ENCODE measurements at regions not wholly inside any gene's neighbourhood (a gene's known extent, or its start where the extent isn't known, plus 50 kb on each side); places are given as distances from the start of the nearest gene placed in this dataset.

DNA sequence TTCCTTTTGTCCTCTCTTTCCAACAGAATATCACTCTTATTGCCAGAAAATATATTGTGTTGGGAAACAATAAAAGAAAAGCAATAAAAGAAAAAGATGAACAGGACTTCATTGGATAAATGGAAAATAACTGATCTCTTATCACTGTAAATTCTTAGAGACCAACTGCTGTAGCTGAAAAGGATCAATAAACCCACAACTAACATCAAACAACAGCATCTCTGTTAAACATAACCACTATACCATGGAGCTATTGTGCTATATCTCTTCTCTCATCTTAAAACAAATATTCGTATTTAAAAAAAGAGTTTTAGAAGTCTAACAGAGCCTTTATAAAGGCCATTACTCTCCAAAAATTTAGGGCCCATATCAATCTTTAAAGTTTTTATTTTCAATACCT lies 502.4 kb downstream of the TMEM232 start:
- H3K27me3 Mint-ChIP-seq, result no peaks in the 10 kb centered on the region
- POLR2A ChIA-PET (ENCODE audit: partially characterized antibody), result no interaction called here
- H3K36me3 Mint-ChIP-seq, result peaks cover 0 to 6% of the 10 kb centered on the region in 2 donors
- H3K9me3 Mint-ChIP-seq, result peaks cover 6 to 82% (median 44%) of the 10 kb centered on the region in 8 donors
- H3K27ac ChIP-seq (ENCODE audit: low read depth, low read length), result no peak overlapping the region
- no peak for DNase-seq
- CTCF ChIA-PET (ENCODE audit: partially characterized antibody), result no interaction called here
- H3K9me3 ChIP-seq (ENCODE audit: control insufficient read depth in 1 of 2, low read length in 2 of 2), result peaks cover 0 to 3% of the 10 kb centered on the region in 2 donors
- intact Hi-C loops (cut with micrococcal nuclease), result no loop called here
- H3K36me3 ChIP-seq (ENCODE audit: insufficient read depth, low read length), result no peaks in the 10 kb centered on the region
- no peaks in the 10 kb centered on the region for H3K27me3 ChIP-seq (ENCODE audit: insufficient read depth, low read length)
- no peak overlapping the region for H3K4me3 Mint-ChIP-seq
- no peak overlapping the region for H3K4me3 ChIP-seq (ENCODE audit: low read length in 2 of 2)
- no peak overlapping the region for H3K27ac Mint-ChIP-seq
- H3K4me1 Mint-ChIP-seq, result no peaks in the 10 kb centered on the region
- no peaks in the 10 kb centered on the region for H3K4me1 ChIP-seq (ENCODE audit: insufficient read depth, low read length)

DNA sequence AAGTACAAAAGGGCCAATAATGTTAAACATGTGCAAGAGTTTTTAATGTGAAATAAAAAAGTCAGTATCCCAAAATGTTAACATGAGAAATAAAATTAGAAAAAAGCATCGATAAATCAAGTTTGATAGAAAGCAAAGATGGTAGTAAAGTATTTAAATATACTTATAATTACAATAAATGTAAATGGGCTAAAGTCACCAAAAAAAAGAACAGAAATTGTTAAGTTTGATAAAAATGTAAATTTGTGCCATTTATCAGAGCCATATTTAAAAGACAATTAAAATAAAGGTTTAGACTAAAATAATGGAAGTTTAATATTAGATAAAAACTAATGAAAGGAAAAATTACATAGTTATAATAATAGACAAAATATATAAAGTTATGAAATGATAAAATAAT lies 500.5 kb downstream of the TMEM232 start:
- no peaks in the 10 kb centered on the region for H3K4me1 Mint-ChIP-seq
- H3K4me3 ChIP-seq (ENCODE audit: low read length in 2 of 2), result no peak overlapping the region
- DNase-seq, result no peak
- peaks cover 0 to under 1% of the 10 kb centered on the region in 2 donors for H3K36me3 Mint-ChIP-seq
- CTCF ChIA-PET (ENCODE audit: partially characterized antibody), result no interaction called here
- H3K9me3 ChIP-seq (ENCODE audit: control insufficient read depth in 1 of 2, low read length in 2 of 2), result peaks cover 0 to 3% of the 10 kb centered on the region in 2 donors
- POLR2A ChIA-PET (ENCODE audit: partially characterized antibody), result no interaction called here
- intact Hi-C loops (cut with micrococcal nuclease), result no loop called here
- no peak overlapping the region for H3K27ac ChIP-seq (ENCODE audit: low read depth, low read length)
- no peak overlapping the region for H3K27ac Mint-ChIP-seq
- no peak overlapping the region for H3K4me3 Mint-ChIP-seq
- H3K36me3 ChIP-seq (ENCODE audit: insufficient read depth, low read length), result no peaks in the 10 kb centered on the region
- H3K27me3 ChIP-seq (ENCODE audit: insufficient read depth, low read length), result no peaks in the 10 kb centered on the region
- H3K4me1 ChIP-seq (ENCODE audit: insufficient read depth, low read length), result no peaks in the 10 kb centered on the region
- no peaks in the 10 kb centered on the region for H3K27me3 Mint-ChIP-seq
- H3K9me3 Mint-ChIP-seq, result peaks cover 6 to 81% (median 47%) of the 10 kb centered on the region in 8 donors

DNA sequence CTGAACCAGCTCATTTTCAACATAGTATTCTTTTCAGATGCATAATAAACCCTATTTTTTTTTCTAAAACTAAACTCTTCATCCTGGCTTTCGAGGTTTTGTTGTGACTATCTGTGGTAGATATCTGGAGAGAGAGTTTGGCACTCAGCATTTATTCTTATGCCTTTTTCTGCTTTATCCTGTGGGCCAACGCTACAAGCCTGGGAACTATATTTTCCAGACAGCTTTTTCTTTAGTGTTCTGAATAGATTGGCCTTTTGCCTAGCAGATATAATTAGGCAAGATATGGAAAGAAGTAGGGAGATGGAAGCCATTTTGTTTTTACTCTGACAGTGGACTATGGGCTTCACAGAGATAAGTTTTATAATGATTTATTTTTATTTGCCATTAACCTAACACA lies 486.7 kb downstream of the TMEM232 start:
- Histone ChIP-seq H3K4me3 (ENCODE audit: low read length in 2 of 2) (no peak overlapping the region), H3K9me3 (ENCODE audit: control insufficient read depth in 1 of 2, low read length in 2 of 2) (no peaks in the 10 kb centered on the region), H3K36me3 (ENCODE audit: insufficient read depth, low read length) (no peaks in the 10 kb centered on the region), H3K27me3 (ENCODE audit: insufficient read depth, low read length) (no peaks in the 10 kb centered on the region), H3K27ac (ENCODE audit: low read depth, low read length) (no peak overlapping the region), H3K4me1 (ENCODE audit: insufficient read depth, low read length) (no peaks in the 10 kb centered on the region)
- DNase-seq, result no peak
- Mint-ChIP-seq H3K4me1 (no peaks in the 10 kb centered on the region), H3K27me3 (peaks cover 0 to 2% of the 10 kb centered on the region in 2 donors), H3K36me3 (no peaks in the 10 kb centered on the region), H3K27ac (no peak overlapping the region), H3K9me3 (peaks cover 0 to 2% (median 0%) of the 10 kb centered on the region in 8 donors), H3K4me3 (no peak overlapping the region)
- CTCF ChIA-PET (ENCODE audit: partially characterized antibody), result interaction anchor here (0.8 kb wide), 1 partner anchor 19 kb away, joined by 3 read pairs; no protein-coding TSS in a partner anchor
- POLR2A ChIA-PET (ENCODE audit: partially characterized antibody), result interaction anchor here (0.6 kb wide), 1 partner anchor 10 kb away, joined by 3 read pairs; no protein-coding TSS in a partner anchor
- intact Hi-C loops (cut with micrococcal nuclease), result no loop called here

DNA sequence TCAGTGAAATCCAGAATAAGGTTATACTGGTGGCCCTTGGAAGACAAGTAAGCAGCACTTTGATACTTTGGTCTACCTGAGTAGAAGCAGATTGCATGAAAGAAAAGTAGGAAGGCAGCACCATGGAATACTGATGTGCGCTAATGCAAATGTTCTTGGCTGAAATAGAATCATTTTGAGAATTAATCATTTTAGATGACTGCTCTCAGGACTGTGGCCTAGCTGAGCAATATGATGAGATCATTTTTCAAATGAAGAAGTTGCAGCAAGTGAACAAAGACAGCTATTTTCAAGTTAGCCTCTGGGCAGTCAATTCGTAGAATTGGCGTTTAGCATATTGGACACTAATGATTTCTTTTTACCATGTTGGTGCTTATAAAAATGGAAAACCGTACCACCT lies 483.5 kb downstream of the TMEM232 start:
- H3K36me3 Mint-ChIP-seq, result no peaks in the 10 kb centered on the region
- Histone ChIP-seq H3K4me1 (ENCODE audit: insufficient read depth, low read length) (no peaks in the 10 kb centered on the region), H3K4me3 (ENCODE audit: low read length in 2 of 2) (no peak overlapping the region), H3K9me3 (ENCODE audit: control insufficient read depth in 1 of 2, low read length in 2 of 2) (no peaks in the 10 kb centered on the region), H3K36me3 (ENCODE audit: insufficient read depth, low read length) (no peaks in the 10 kb centered on the region), H3K27ac (ENCODE audit: low read depth, low read length) (no peak overlapping the region), H3K27me3 (ENCODE audit: insufficient read depth, low read length) (no peaks in the 10 kb centered on the region)
- H3K27me3 Mint-ChIP-seq, result peaks cover 0 to 2% of the 10 kb centered on the region in 2 donors
- DNase-seq, result no peak
- ChIA-PET POLR2A (ENCODE audit: partially characterized antibody) (no interaction called here), CTCF (ENCODE audit: partially characterized antibody) (no interaction called here)
- intact Hi-C loops (cut with micrococcal nuclease), result no loop called here
- peaks cover 0 to 2% (median 0%) of the 10 kb centered on the region in 8 donors for H3K9me3 Mint-ChIP-seq
- no peak overlapping the region for H3K4me3 Mint-ChIP-seq
- H3K4me1 Mint-ChIP-seq, result no peaks in the 10 kb centered on the region
- H3K27ac Mint-ChIP-seq, result no peak overlapping the region

DNA sequence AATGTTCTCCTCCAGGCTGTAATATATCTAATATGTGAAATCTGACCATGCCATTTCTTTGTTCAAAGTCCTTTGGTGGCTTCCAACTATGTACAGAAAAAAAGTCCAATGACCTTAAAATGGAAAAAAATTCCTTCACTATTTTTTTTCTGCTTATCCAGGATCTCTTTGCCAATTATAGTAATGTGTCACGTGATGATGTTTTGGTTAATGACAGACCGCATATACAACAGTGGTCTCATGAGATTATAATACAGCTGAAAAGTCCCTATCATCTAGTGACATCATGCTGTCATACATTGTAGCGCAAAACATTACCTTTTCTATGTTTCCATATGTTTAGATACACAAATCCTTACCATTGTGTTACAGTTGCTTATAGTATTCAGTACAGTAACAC lies 477.6 kb downstream of the TMEM232 start:
- Histone ChIP-seq H3K27me3 (ENCODE audit: insufficient read depth, low read length) (no peaks in the 10 kb centered on the region), H3K4me1 (ENCODE audit: insufficient read depth, low read length) (no peaks in the 10 kb centered on the region), H3K27ac (ENCODE audit: low read depth, low read length) (no peak overlapping the region), H3K36me3 (ENCODE audit: insufficient read depth, low read length) (no peaks in the 10 kb centered on the region), H3K4me3 (ENCODE audit: low read length in 2 of 2) (no peak overlapping the region), H3K9me3 (ENCODE audit: control insufficient read depth in 1 of 2, low read length in 2 of 2) (no peaks in the 10 kb centered on the region)
- ChIA-PET POLR2A (ENCODE audit: partially characterized antibody) (no interaction called here), CTCF (ENCODE audit: partially characterized antibody) (no interaction called here)
- Mint-ChIP-seq H3K27ac (no peak overlapping the region), H3K4me3 (no peak overlapping the region), H3K36me3 (no peaks in the 10 kb centered on the region), H3K27me3 (peaks cover 0 to 1% of the 10 kb centered on the region in 2 donors), H3K9me3 (peaks cover 0 to 1% (median 0%) of the 10 kb centered on the region in 8 donors), H3K4me1 (no peaks in the 10 kb centered on the region)
- DNase-seq, result no peak
- intact Hi-C loops (cut with micrococcal nuclease), result no loop called here

DNA sequence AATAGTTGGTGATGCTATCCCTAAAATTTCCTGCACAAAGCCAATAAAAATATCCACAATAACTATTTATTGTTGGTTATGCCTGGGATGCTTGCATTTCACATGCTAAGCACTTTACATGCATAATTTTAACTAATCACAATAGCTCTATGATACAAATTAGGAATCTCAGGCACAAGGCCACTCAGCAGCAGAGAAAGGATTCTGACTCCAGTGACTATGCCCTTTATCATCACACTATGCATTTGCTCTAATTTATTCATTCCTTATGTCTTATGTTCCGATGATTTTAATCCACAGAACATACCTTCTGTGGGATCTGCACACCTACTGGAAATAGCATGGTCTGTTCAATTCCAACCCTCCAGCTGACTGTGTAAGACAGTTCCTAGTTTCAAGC lies 476.1 kb downstream of the TMEM232 start:
- Histone ChIP-seq H3K36me3 (ENCODE audit: insufficient read depth, low read length) (no peaks in the 10 kb centered on the region), H3K27ac (ENCODE audit: low read depth, low read length) (no peak overlapping the region), H3K27me3 (ENCODE audit: insufficient read depth, low read length) (no peaks in the 10 kb centered on the region), H3K4me3 (ENCODE audit: low read length in 2 of 2) (no peak overlapping the region), H3K9me3 (ENCODE audit: control insufficient read depth in 1 of 2, low read length in 2 of 2) (no peaks in the 10 kb centered on the region), H3K4me1 (ENCODE audit: insufficient read depth, low read length) (no peaks in the 10 kb centered on the region)
- no peak for DNase-seq
- Mint-ChIP-seq H3K4me3 (no peak overlapping the region), H3K4me1 (no peaks in the 10 kb centered on the region), H3K27ac (no peak overlapping the region), H3K36me3 (no peaks in the 10 kb centered on the region), H3K27me3 (peaks cover 0 to 1% of the 10 kb centered on the region in 2 donors), H3K9me3 (peaks cover 0 to 1% (median 0%) of the 10 kb centered on the region in 8 donors)
- ChIA-PET CTCF (ENCODE audit: partially characterized antibody) (no interaction called here), POLR2A (ENCODE audit: partially characterized antibody) (interaction anchor here (0.6 kb wide), 1 partner anchor 11 kb away, joined by 3 read pairs; no protein-coding TSS in a partner anchor)
- intact Hi-C loops (cut with micrococcal nuclease), result no loop called here

DNA sequence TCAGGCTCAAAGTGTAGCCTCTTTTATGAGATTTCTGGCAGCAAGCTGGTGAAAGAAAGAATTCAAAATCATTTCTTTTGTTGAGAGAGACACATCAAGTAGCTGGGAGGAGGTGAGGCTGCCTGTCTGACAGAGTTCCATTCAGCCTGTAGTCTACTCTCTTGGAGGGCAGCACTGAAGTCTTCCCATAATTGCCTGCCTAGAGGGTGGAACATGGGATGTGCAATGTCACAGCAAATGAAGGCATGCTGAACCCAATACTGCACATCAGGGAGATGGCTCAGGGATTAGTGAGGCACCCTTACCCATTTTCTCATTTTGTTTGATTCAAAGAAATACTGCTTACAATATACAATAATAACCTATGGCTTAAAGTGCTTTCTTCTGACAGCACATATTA lies 475.7 kb downstream of the TMEM232 start:
- Mint-ChIP-seq H3K36me3 (no peaks in the 10 kb centered on the region), H3K4me3 (no peak overlapping the region), H3K27me3 (peaks cover 0 to 1% of the 10 kb centered on the region in 2 donors), H3K9me3 (peaks cover 0 to 1% (median 0%) of the 10 kb centered on the region in 8 donors), H3K27ac (no peak overlapping the region), H3K4me1 (no peaks in the 10 kb centered on the region)
- Histone ChIP-seq H3K36me3 (ENCODE audit: insufficient read depth, low read length) (no peaks in the 10 kb centered on the region), H3K4me1 (ENCODE audit: insufficient read depth, low read length) (no peaks in the 10 kb centered on the region), H3K9me3 (ENCODE audit: control insufficient read depth in 1 of 2, low read length in 2 of 2) (no peaks in the 10 kb centered on the region), H3K4me3 (ENCODE audit: low read length in 2 of 2) (no peak overlapping the region), H3K27me3 (ENCODE audit: insufficient read depth, low read length) (no peaks in the 10 kb centered on the region), H3K27ac (ENCODE audit: low read depth, low read length) (no peak overlapping the region)
- CTCF ChIA-PET (ENCODE audit: partially characterized antibody), result no interaction called here
- POLR2A ChIA-PET (ENCODE audit: partially characterized antibody), result no interaction called here
- no peak for DNase-seq
- intact Hi-C loops (cut with micrococcal nuclease), result no loop called here

DNA sequence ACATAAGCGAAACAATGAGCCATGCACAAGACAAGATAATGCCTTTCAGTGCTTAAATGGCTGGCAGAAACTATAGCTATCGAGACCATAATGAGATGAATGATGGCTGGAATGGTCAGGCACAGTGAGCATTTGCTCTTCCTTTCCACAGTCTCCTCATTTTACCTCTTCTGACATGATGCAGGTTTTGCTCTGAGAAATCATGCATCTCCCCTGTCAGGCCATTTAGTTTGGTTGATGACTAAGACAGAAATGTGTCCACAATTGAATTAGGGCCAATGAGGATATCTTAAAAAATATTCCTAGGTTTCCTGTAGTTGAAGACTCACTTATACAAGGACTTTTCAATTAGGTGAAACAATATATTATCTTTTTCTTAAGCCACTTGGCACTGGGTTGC lies 475.1 kb downstream of the TMEM232 start:
- no peak overlapping the region for H3K4me3 ChIP-seq (ENCODE audit: low read length in 2 of 2)
- DNase-seq, result no peak
- intact Hi-C loops (cut with micrococcal nuclease), result no loop called here
- no peaks in the 10 kb centered on the region for H3K36me3 Mint-ChIP-seq
- no peak overlapping the region for H3K4me3 Mint-ChIP-seq
- H3K27ac Mint-ChIP-seq, result no peak overlapping the region
- ChIA-PET CTCF (ENCODE audit: partially characterized antibody) (no interaction called here), POLR2A (ENCODE audit: partially characterized antibody) (no interaction called here)
- H3K9me3 Mint-ChIP-seq, result peaks cover 0 to 1% (median 0%) of the 10 kb centered on the region in 8 donors
- H3K27me3 ChIP-seq (ENCODE audit: insufficient read depth, low read length), result no peaks in the 10 kb centered on the region
- H3K4me1 ChIP-seq (ENCODE audit: insufficient read depth, low read length), result no peaks in the 10 kb centered on the region
- H3K4me1 Mint-ChIP-seq, result no peaks in the 10 kb centered on the region
- H3K36me3 ChIP-seq (ENCODE audit: insufficient read depth, low read length), result no peaks in the 10 kb centered on the region
- H3K27ac ChIP-seq (ENCODE audit: low read depth, low read length), result no peak overlapping the region
- no peaks in the 10 kb centered on the region for H3K9me3 ChIP-seq (ENCODE audit: control insufficient read depth in 1 of 2, low read length in 2 of 2)
- peaks cover 0 to 1% of the 10 kb centered on the region in 2 donors for H3K27me3 Mint-ChIP-seq
